SK-N-MC (cell line): ENCODE measurements at regions not wholly inside any gene's neighbourhood (a gene's known extent, or its start where the extent isn't known, plus 50 kb on each side); places are given as distances from the start of the nearest gene placed in this dataset.

Experiments used
- DNase-seq: peaks from one replicate; pipeline ENCODE4 v3.0.0-alpha.2; 2011; ENCODE audit warnings: low read depth, low spot score
- H3K27ac ChIP-seq: fragments of 200-600 bp; sonication (generic); 2 replicates; pipeline ENCODE4 v1.5.1; 2016; ENCODE audit warnings: mixed run types
- H3K36me3 ChIP-seq: fragments of 200-600 bp; sonication (generic); 2 replicates; pipeline ENCODE4 v1.6.1; 2017; ENCODE audit warnings: antibody characterized with exemption, low read length, mixed read lengths; ENCODE audit not compliant: insufficient read depth
- H3K4me3 ChIP-seq: fragments of 200-600 bp; sonication (generic); 2 replicates; pipeline ENCODE4 v1.5.1; 2016
- H3K9ac ChIP-seq: fragments of 200-600 bp; sonication (generic); 2 replicates; pipeline ENCODE4 v1.8.0; 2017; ENCODE audit warnings: mixed run types, mixed read lengths; ENCODE audit not compliant: insufficient read length
- H3K9me3 ChIP-seq: fragments of 200-600 bp; sonication (generic); 2 replicates; pipeline ENCODE4 v1.6.1; 2017; ENCODE audit warnings: low read depth, mild to moderate bottlenecking, antibody characterized with exemption, low read length, moderate library complexity, mixed read lengths
- EZH2 ChIP-seq: fragments of 200-600 bp; sonication (generic); IDR thresholded peaks from one replicate; pipeline ENCODE4 v1.6.1; 2017; ENCODE audit warnings: antibody characterized with exemption
- FOXP2 ChIP-seq: optimal IDR thresholded peaks from 2 replicates; pipeline ENCODE3; 2011; ENCODE audit warnings: mild to moderate bottlenecking, moderate library complexity; ENCODE audit not compliant: insufficient read depth; ENCODE audit errors: extremely low read length, control extremely low read depth
- POLR2AphosphoS5 ChIP-seq: IDR thresholded peaks from 2 replicates; pipeline ENCODE4 v1.6.1; 2012; ENCODE audit warnings: mild to moderate bottlenecking, low read depth, low read length, borderline replicate concordance

DNA sequence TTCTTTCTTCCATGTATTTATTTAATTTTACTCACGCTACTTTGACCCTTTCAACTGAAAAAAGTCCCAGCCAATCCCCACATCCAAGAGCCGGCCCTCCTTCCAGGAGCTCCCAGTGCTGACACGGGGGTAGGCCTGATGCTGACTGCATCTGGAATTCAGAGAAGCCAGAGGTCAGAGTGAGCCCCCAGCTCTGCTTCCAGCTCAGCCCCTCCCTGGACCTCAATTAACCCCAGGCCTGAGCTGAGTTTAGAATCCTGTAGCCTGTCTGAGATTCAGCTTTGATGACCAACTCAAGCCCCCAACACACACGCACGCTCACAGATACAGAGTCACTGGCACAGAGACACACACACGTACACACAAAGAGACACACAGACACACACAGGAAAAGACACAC, 247.9 kb downstream of the NPHP4 start:
- TF ChIP-seq POLR2AphosphoS5 (no peak), EZH2 (no peak), FOXP2 (no peak)
- H3K4me3 ChIP-seq: no peak overlapping the region
- no peaks in the 10 kb centered on the region for H3K36me3 ChIP-seq
- no peak overlapping the region for H3K27ac ChIP-seq
- no peak overlapping the region for H3K9ac ChIP-seq
- no peak for DNase-seq
- H3K9me3 ChIP-seq: no peaks in the 10 kb centered on the region

DNA sequence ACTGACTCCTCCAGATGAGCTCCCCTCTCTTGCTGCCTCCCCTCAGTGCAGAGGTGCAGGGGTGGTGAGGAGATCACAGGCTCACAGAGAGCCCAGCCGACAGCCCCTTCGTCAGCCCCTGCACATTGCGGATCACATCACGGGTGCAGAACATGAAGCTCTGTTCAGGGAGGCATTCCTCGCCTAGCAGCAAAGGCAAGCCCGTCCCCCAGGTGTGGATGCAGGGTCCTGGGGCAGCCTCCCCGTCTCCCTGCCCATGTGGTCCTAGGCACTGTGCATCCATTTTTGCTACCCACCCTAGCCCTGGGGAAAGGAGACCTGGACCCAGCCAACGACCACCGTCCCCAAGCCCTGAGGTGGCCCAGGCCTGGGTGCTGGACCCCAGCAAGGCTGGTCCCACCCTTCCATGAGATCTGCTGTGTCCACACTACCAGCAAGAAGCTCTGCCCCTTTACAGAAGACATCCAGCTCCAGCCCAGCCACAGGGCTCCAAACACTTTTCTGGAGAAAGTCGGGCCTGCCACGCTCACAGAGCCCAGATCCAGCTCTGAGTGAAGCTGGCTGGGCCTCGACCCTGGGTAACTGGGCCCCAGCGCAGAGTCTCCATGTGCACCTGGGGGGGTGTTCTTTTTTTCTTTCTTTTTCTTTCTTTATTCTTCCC, 248.7 kb downstream of the NPHP4 start:
- no peak overlapping the region for H3K27ac ChIP-seq
- H3K36me3 ChIP-seq: no peaks in the 10 kb centered on the region
- TF ChIP-seq FOXP2 (no peak), POLR2AphosphoS5 (no peak), EZH2 (no peak)
- no peak overlapping the region for H3K4me3 ChIP-seq
- DNase-seq: no peak
- H3K9me3 ChIP-seq: no peaks in the 10 kb centered on the region
- no peak overlapping the region for H3K9ac ChIP-seq

DNA sequence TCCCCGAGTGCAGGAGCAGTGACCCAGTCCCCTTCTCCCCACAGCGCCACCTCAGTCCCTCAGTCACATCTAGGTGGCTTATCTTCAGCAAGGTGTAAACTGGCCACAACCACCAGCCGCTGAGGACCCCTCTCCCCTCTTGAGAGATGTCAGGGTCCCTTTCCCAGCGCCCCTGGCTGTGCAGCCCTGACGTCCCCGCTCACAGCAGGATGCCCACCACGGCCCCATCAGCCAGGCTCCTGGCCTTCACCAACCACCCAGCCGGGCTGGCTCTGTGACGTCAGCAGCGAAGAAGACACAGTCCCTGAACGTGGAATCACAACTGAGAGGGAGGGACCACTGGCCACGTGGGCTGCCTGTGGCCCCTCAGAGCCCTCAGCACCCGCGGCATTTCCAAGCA, 249.4 kb downstream of the NPHP4 start:
- TF ChIP-seq EZH2 (no peak), FOXP2 (no peak), POLR2AphosphoS5 (no peak)

DNA sequence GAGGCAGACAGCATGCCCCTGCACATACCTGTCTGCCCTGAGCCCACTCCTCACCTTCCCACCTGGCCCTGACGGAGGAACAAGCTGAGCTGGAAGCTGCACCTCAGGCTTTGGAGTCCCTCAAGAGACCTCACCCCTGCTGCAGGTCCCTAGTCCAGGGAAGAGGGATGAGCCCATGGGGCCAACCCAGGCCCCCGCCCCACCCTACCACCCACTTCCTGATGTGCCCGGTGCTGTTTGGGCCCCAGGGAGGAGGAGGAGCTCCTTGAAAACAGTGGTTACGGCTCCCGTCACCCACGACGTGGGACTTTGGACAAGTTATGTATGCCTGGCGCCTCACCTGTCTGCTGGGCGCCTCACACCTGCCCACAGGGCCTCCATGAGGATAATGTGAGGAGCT, 250.2 kb downstream of the NPHP4 start:
- H3K9me3 ChIP-seq: no peaks in the 10 kb centered on the region
- no peak overlapping the region for H3K9ac ChIP-seq
- H3K27ac ChIP-seq: no peak overlapping the region
- TF ChIP-seq POLR2AphosphoS5 (no peak), EZH2 (no peak), FOXP2 (no peak)
- no peak for DNase-seq
- H3K4me3 ChIP-seq: no peak overlapping the region
- H3K36me3 ChIP-seq: no peaks in the 10 kb centered on the region

More for the DNA sequence above, 249.4 kb downstream of the NPHP4 start:
- no peak for DNase-seq
- Histone ChIP-seq H3K27ac (no peak overlapping the region), H3K9me3 (no peaks in the 10 kb centered on the region), H3K4me3 (no peak overlapping the region), H3K9ac (no peak overlapping the region), H3K36me3 (no peaks in the 10 kb centered on the region)

DNA sequence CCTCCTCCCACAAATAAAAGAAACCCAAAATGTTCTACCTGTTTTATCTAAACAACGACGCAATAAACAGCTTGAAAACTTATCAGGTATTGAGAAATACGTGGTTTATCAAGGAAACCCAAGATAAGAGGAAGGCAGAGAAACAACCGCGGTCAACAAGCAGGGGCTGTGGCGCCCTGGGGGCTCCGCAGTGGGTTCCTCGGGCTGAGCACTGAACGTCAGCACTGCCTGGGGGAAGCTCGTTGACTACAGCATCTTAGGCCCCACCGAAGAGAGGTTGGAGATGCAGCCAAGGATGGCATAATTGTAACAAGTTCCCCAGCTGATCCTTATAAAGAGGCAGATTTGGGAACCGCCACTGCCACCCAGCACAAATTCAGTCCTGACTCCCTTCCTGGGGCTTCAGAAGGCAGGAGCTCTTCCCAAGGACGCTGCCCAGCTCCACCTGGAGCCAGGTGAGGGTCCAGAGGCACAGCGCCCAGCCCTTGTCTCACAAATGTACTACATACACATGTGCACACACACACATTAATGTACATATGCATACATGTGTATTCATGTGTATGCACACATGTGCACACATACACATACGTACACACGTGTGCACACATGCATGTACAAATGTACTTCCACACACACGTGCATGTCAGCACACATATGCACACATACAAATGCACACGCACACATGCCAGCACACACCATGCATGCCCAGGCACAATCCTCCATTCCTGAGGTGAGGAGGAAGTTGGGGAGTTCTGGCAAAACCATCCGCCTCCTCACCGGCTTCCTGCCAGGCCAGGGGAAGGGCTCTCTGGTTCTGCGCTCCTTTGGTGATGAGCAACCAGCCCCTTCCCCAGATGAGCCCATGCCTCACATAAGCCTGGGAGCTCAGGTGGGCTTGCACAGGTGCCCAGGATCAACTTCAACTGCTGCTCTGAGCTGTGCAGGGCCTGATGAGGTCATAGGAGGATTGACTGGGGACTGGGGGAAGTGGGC, 251.1 kb downstream of the NPHP4 start:
- no peak overlapping the region for H3K27ac ChIP-seq

DNA sequence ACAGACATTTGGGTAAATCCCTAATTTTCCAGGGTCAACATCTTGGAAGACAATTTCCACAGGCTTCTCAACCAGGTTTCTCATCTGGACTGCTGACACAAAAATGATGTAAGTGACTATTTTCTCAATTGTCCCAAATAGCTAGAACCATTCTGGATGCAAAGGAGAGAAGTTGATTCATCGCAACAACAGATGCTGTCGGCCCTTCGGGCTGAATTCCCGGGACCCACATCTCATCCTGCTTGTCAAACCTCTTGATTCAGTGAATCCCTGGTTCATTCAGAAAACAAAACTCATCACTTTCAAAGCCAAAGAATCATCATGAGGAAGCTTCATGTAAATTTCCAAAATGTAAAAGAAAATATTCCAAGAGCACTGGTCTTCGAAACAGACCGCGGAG, 251.8 kb downstream of the NPHP4 start:
- Histone ChIP-seq H3K9ac (no peak overlapping the region), H3K4me3 (no peak overlapping the region), H3K9me3 (no peaks in the 10 kb centered on the region), H3K27ac (no peak overlapping the region), H3K36me3 (no peaks in the 10 kb centered on the region)
- TF ChIP-seq EZH2 (no peak), POLR2AphosphoS5 (no peak), FOXP2 (no peak)
- DNase-seq: no peak

More for the DNA sequence above, 251.1 kb downstream of the NPHP4 start:
- Histone ChIP-seq H3K9ac (no peak overlapping the region), H3K9me3 (no peaks in the 10 kb centered on the region), H3K36me3 (no peaks in the 10 kb centered on the region), H3K4me3 (no peak overlapping the region)
- TF ChIP-seq EZH2 (no peak), POLR2AphosphoS5 (no peak), FOXP2 (no peak)
- DNase-seq: no peak

DNA sequence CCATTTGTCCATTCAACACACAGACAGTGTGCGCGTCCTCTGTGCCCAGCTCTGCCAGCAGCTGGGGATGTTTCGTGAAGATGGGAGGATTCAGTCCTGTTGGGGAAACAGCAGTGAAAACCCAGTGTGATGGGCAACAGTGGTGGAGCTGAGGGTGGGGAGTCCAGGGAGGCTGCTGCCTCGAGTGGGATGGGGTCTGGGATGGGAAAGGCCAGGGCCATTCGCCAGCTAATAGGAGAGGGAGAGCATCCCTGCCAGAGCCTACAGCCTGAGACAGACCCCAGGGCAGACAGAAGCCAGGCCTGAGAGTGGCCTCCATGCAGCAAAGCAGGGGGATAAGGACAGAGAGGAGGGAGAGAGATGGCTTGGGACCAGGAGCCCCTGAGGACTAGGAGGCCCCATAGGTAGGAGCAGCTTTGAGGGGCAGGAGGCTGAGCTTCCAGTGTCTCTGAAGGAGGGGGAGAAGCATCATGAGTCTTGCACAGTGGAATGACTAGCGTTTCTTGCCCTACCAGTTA, 252.6 kb downstream of the NPHP4 start:
- Histone ChIP-seq H3K27ac (no peak overlapping the region), H3K9me3 (no peaks in the 10 kb centered on the region), H3K9ac (no peak overlapping the region), H3K36me3 (no peaks in the 10 kb centered on the region), H3K4me3 (no peak overlapping the region)
- no peak for DNase-seq
- TF ChIP-seq FOXP2 (no peak), EZH2 (no peak), POLR2AphosphoS5 (no peak)

DNA sequence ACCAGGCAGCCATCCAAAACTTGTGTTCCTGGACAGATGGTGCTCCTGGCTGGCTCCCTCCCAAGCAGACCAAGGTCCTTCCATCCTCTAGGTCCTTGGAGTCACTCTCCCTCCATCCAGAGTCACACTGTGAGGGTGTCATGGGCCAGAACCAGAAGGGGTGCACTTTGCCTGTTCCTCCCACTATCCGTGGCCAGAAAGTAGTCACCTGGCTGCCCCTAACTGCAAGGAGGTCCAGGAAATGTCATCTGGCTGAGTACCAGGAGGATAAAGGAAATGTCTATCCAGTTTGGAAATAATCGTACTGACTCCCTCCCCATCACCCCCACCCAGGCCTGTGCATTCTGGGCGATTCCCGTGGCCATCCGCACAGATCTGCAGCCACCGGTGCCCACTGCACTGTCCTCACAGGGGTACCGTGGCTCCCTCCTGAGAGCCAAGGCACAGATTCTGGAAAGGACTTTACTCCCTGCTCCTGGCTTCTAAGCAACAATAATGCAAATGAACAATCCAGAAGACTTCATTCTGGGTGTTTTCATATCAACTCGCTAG, 253.2 kb downstream of the NPHP4 start:
- no peak overlapping the region for H3K27ac ChIP-seq
- no peak for DNase-seq

More for the DNA sequence above, 253.2 kb downstream of the NPHP4 start:
- H3K9ac ChIP-seq: no peak overlapping the region
- TF ChIP-seq POLR2AphosphoS5 (no peak), EZH2 (no peak), FOXP2 (no peak)
- no peak overlapping the region for H3K4me3 ChIP-seq
- no peaks in the 10 kb centered on the region for H3K9me3 ChIP-seq
- H3K36me3 ChIP-seq: no peaks in the 10 kb centered on the region
